Skeletal muscle tissue (tissue), 3 donors: ENCODE measurements at regions not wholly inside any gene's neighbourhood (a gene's known extent, or its start where the extent isn't known, plus 50 kb on each side); places are given as distances from the start of the nearest gene placed in this dataset.
"Not testable (repeated sequence)": the region's sequence is repeated elsewhere in the genome, so short reads cannot be mapped to it uniquely, and the experiment has no call there.

Source experiments
- H3K27ac ChIP-seq: one replicate; pipeline ENCODE4 v1.7.0; 2013; ENCODE audit warnings: mild to moderate bottlenecking, low read depth, low read length, inconsistent platforms
- H3K27me3 ChIP-seq, 3 donors: one replicate each; pipeline ENCODE4 v1.7.0; 2013; ENCODE audit warnings: low read length in 3 of 3; ENCODE audit not compliant: control insufficient read depth in 3 of 3, insufficient read depth in 3 of 3
- H3K36me3 ChIP-seq, 3 donors: one replicate each; pipeline ENCODE4 v1.7.0; 2013; ENCODE audit warnings: low read length in 3 of 3; ENCODE audit not compliant: control insufficient read depth in 3 of 3, insufficient read depth in 3 of 3
- H3K4me1 ChIP-seq, 3 donors: one replicate each; pipeline ENCODE4 v1.7.0; 2013; ENCODE audit warnings: low read length in 3 of 3, mild to moderate bottlenecking in 3 of 3; ENCODE audit not compliant: control insufficient read depth in 3 of 3, insufficient read depth in 3 of 3
- H3K4me3 ChIP-seq, 3 donors: one replicate each; pipeline ENCODE4 v1.7.0; 2013; ENCODE audit warnings: low read length in 3 of 3
- H3K9ac ChIP-seq, 3 donors: one replicate each; pipeline ENCODE4 v1.7.0; 2013; ENCODE audit warnings: low read length in 3 of 3, mild to moderate bottlenecking in 3 of 3, moderate library complexity in 2 of 3, low read depth in 1 of 3
- H3K9me3 ChIP-seq, 3 donors: one replicate each; pipeline ENCODE4 v1.7.0; 2013; ENCODE audit warnings: low read length in 3 of 3; ENCODE audit not compliant: control insufficient read depth in 3 of 3
- donor health status: Osteomylitis.

GRCh38 chr21:35170818-35171217 is 121.7 kb upstream of the RUNX1 start:
- no peak overlapping the region for H3K9ac ChIP-seq
- no peaks in the 10 kb centered on the region for H3K36me3 ChIP-seq
- H3K4me3 ChIP-seq: no peak overlapping the region
- no peaks in the 10 kb centered on the region for H3K4me1 ChIP-seq
- H3K27me3 ChIP-seq: no peaks in the 10 kb centered on the region
- H3K27ac ChIP-seq: no peak overlapping the region
- no peaks in the 10 kb centered on the region for H3K9me3 ChIP-seq

GRCh38 chr21:35170244-35170643 is 121.1 kb upstream of the RUNX1 start:
- Histone ChIP-seq H3K27ac (no peak overlapping the region), H3K36me3 (no peaks in the 10 kb centered on the region), H3K27me3 (no peaks in the 10 kb centered on the region), H3K9me3 (no peaks in the 10 kb centered on the region), H3K4me3 (no peak overlapping the region), H3K9ac (no peak overlapping the region), H3K4me1 (no peaks in the 10 kb centered on the region)

GRCh38 chr21:35169574-35169973 is 120.5 kb upstream of the RUNX1 start:
- no peaks in the 10 kb centered on the region for H3K4me1 ChIP-seq
- H3K36me3 ChIP-seq: no peaks in the 10 kb centered on the region
- no peak overlapping the region for H3K9ac ChIP-seq
- no peak overlapping the region for H3K27ac ChIP-seq
- H3K4me3 ChIP-seq: no peak overlapping the region
- H3K9me3 ChIP-seq: no peaks in the 10 kb centered on the region
- no peaks in the 10 kb centered on the region for H3K27me3 ChIP-seq

GRCh38 chr21:35168735-35169134 is 119.6 kb upstream of the RUNX1 start:
- Histone ChIP-seq H3K4me3 (no peak overlapping the region), H3K4me1 (no peaks in the 10 kb centered on the region), H3K27ac (no peak overlapping the region), H3K27me3 (no peaks in the 10 kb centered on the region), H3K36me3 (no peaks in the 10 kb centered on the region), H3K9ac (no peak overlapping the region), H3K9me3 (no peaks in the 10 kb centered on the region)

GRCh38 chr21:35164971-35165483 is 115.9 kb upstream of the RUNX1 start:
- no peak overlapping the region for H3K9ac ChIP-seq
- H3K36me3 ChIP-seq: no peaks in the 10 kb centered on the region
- no peaks in the 10 kb centered on the region for H3K4me1 ChIP-seq
- H3K4me3 ChIP-seq: no peak overlapping the region
- no peaks in the 10 kb centered on the region for H3K27me3 ChIP-seq
- no peaks in the 10 kb centered on the region for H3K9me3 ChIP-seq
- no peak overlapping the region for H3K27ac ChIP-seq

- Histone ChIP-seq H3K4me1 (no peaks in the 10 kb centered on the region), H3K9ac (no peak overlapping the region), H3K4me3 (no peak overlapping the region), H3K36me3 (no peaks in the 10 kb centered on the region), H3K27me3 (no peaks in the 10 kb centered on the region), H3K9me3 (no peaks in the 10 kb centered on the region), H3K27ac (no peak overlapping the region)
Observed at GRCh38 chr21:35164380-35164779, 115.3 kb upstream of the RUNX1 start.

- no peaks in the 10 kb centered on the region for H3K36me3 ChIP-seq
- no peaks in the 10 kb centered on the region for H3K9me3 ChIP-seq
Observed at GRCh38 chr21:35163411-35163810, 114.3 kb upstream of the RUNX1 start.

GRCh38 chr21:35162831-35163230 is 113.7 kb upstream of the RUNX1 start:
- Histone ChIP-seq H3K27ac (no peak overlapping the region), H3K36me3 (no peaks in the 10 kb centered on the region)

More at GRCh38 chr21:35163411-35163810, 114.3 kb upstream of the RUNX1 start:
- H3K4me1 ChIP-seq: no peaks in the 10 kb centered on the region
- no peak overlapping the region for H3K4me3 ChIP-seq
- H3K9ac ChIP-seq: no peak overlapping the region
- H3K27ac ChIP-seq: no peak overlapping the region
- no peaks in the 10 kb centered on the region for H3K27me3 ChIP-seq

GRCh38 chr21:35159881-35160280 is 110.8 kb upstream of the RUNX1 start:
- Histone ChIP-seq H3K27ac (no peak overlapping the region), H3K27me3 (no peaks in the 10 kb centered on the region), H3K4me1 (no peaks in the 10 kb centered on the region), H3K9me3 (no peaks in the 10 kb centered on the region), H3K36me3 (no peaks in the 10 kb centered on the region), H3K4me3 (no peak overlapping the region), H3K9ac (no peak overlapping the region)

More at GRCh38 chr21:35162831-35163230, 113.7 kb upstream of the RUNX1 start:
- H3K9me3 ChIP-seq: no peaks in the 10 kb centered on the region
- H3K4me1 ChIP-seq: no peaks in the 10 kb centered on the region
- H3K27me3 ChIP-seq: no peaks in the 10 kb centered on the region
- no peak overlapping the region for H3K9ac ChIP-seq
- H3K4me3 ChIP-seq: no peak overlapping the region

- H3K27ac ChIP-seq, H3K36me3 ChIP-seq, H3K9me3 ChIP-seq, H3K27me3 ChIP-seq, H3K9ac ChIP-seq, H3K4me3 ChIP-seq, H3K4me1 ChIP-seq: not testable (repeated sequence)
Observed at GRCh38 chr21:35157374-35157773, 108.3 kb upstream of the RUNX1 start.
